SU-DHL-6 (cell line): ENCODE measurements at regions not wholly inside any gene's neighbourhood (a gene's known extent, or its start where the extent isn't known, plus 50 kb on each side); places are given as distances from the start of the nearest gene placed in this dataset.

ENCODE experiments used
- CTCF ChIP-seq: fragments of 200-600 bp; sonication (generic); IDR thresholded peaks from one replicate; pipeline ENCODE4 v1.5.1; 2017; ENCODE audit warnings: antibody characterized with exemption, mild to moderate bottlenecking, low read length, moderate library complexity; ENCODE audit not compliant: insufficient read depth, poor library complexity, severe bottlenecking
- EZH2phosphoT487 ChIP-seq: fragments of 200-600 bp; sonication (generic), shearing (Covaris generic); conservative IDR thresholded peaks from 2 replicates; pipeline ENCODE4 v1.6.1; 2018; ENCODE audit warnings: mild to moderate bottlenecking, antibody characterized with exemption, low read length, moderate library complexity, mixed read lengths

GRCh38 chr18:72223733-72224132 is 320.4 kb downstream of the CBLN2 start:
- no peak for TF ChIP-seq CTCF
- TF ChIP-seq EZH2phosphoT487, result no peak
